HG03565 (cell line): ENCODE measurements at regions not wholly inside any gene's neighbourhood (a gene's known extent, or its start where the extent isn't known, plus 50 kb on each side); places are given as distances from the start of the nearest gene placed in this dataset.
A peak's percentile ranks its signal among the peaks of the same experiment; 100 is the strongest.
"Not testable (repeated sequence)": the region's sequence is repeated elsewhere in the genome, so short reads cannot be mapped to it uniquely, and the experiment has no call there.

Experiments
- ATAC-seq: cut with Tn5 transposase; IDR thresholded peaks from one replicate; pipeline ENCODE4 v1.9.1; 2021; ENCODE audit warnings: mild to moderate bottlenecking, moderate library complexity; ENCODE audit not compliant: unreplicated experiment

DNA sequence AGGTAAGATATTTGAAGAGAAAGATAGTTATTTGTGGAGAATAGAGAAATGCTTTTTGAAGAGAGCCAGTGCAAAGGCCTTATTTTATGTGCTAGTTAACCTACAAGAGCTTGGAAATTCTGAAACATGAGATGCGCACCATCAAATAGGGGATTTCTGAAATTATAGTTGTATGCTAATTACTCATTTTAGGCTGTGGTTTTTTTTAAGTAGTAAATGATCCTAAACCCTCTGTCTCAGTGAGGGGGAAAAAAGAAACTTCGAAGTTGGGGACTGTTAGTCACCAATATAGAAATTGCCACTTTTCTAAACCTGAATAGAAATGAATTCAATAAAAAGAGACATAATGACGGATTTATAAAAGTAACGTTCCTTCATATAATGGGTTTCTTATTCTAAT lies 119.3 kb upstream of the MDFIC start:
- no peak for ATAC-seq

GRCh38 chr7:114806590-114807162 lies 115.2 kb upstream of the MDFIC start:
- no peak for ATAC-seq

- ATAC-seq = no peak
These were observed 109.3 kb upstream of the MDFIC start for GRCh38 chr7:114812570-114812969.

DNA sequence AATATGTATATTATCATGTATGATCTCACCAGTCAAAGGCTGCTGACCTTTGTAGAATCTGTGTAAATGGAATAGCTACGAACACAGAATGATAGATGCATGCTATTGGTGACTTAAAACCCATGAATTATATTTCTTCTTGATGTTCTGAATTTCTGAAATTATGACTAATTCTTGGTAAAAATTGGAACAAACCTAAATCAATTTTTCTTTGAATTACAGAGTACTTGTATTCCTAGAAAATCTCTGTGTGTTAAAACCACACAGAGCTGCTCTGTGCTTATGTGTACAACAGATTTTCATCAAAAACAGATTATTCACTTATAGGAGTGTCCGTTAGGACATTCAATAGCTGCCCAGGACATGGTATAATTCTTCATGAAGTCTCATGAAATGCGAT lies 108.3 kb upstream of the MDFIC start:
- no peak for ATAC-seq

DNA sequence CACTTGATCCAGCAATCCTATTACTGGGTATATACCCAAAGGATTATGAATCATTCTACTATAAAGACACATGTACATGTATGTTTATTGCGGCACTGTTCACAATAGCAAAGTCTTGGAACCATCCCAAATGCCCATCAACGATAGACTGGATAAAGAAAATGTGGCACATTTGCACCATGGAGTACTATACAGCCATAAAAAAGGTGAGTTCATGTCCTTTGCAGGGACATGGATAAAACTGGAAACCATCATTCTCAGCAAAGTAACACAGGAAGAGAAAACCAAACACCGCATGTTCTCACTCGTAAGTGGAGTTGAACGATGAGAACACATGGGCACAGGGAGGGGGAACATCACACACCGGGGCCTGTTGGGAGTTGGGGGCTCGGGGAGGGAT lies 104.9 kb upstream of the MDFIC start:
- ATAC-seq = not testable (repeated sequence)

DNA sequence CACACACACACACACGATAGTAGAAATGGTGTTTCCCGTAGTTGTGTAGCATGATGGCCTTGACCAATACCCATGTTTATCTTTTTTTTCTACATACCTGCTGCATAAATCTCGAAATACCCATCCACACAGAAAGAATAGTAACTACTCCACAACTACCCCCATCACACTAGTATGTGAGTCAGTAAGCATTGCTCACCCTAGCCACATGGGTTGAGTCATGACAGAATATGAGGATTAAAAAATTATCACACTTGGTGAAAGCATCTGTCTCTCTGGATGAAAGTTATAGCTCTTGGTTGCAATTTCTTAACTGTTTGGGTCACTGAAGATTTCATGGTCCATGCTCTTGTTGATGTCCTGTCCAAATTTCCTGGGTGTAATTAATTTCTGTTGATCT lies 103.4 kb upstream of the MDFIC start:
- no peak for ATAC-seq

DNA sequence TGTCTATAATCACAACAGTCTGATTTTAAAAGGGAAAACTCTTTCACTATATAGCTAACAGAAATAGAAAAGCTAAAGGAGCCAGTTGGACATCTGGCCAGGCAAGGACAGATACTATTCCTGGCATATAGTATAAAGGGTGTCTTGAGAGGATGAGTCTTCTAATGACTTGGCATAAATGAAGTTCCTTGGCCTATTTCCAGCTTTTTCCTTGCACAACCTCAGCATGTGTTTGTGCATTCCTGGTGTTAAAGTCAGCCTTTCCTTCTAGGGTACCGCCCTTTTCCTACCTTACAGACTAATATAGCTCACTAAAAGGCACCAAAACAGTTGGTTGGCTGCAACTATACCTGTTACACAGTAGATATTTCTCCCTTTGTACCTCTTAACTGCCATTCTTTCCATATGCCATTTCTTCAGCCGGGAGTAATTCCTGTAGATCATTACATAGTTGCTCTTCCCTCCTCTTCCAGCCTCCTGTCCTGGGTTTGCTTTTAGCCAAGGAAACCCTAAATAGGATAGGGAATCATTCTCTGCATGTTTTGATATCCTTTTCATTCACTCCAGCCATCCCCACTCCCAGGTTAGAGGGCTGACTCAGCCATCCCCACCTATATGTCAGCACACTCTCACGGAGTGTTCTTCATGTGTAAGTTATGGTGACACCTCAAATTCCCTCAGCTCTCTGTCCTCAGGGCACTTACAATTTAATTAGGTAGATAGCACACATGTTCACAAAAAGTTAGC lies 102.1 kb upstream of the MDFIC start:
- no peak for ATAC-seq

DNA sequence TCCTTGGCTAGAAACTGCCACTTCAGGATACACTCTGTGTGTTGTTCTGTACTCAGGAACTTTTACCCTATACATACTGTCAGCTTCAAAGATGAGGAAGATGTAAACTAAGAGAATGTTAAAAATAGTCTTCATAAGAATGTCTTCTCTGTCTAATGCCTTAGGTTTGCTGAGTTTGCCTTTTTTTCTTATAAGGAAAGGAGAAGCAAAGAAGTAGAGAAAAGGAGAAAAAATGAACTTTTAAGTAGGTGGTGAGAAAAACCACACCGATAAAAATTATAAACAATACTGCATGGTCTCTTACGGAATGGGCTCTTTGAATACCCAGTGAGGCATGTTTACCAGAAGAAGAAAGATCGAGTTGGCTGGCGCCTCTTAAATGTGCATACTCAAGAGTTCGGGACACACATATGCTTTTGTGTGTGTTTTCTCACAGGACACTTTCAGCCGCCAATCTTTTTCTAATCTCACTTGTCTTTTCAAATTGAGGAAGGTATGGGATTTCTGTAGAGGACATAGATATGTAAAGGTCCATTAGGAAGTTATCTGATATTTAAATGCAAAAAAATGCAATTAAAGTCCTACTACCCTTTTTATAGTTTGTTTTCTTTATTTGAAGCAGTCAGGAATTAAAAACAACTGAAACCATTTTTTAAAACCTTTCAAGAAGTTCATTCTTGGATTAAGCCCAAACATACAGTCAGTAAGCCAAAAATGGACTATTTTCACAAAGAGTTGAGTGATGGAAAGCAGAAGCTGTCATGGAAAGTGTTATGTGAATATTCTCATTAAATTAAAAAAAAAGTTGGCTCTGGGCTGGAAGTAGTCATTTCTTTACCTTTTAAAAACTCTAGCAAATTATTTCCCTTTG lies 100.6 kb upstream of the MDFIC start:
- no peak for ATAC-seq

- no peak for ATAC-seq
These were observed 99.8 kb upstream of the MDFIC start for GRCh38 chr7:114822131-114822530.

DNA sequence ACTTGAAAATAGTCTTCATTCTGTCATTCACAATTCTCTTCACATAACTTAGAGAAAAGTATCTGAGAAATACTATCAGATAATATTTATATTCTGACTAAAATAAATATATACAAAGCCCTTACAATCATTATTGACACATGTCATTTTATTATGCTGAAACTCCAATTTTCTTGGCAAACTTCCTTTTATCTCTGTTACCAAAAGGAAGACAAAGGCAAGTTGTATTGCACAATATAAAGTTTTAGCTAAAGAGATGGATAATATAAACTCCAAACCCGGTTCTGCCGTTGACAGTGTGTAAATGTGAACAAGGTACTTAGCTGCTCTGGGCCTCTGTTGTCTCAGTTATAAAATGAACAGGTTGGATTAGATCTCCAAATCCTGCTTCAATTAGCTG lies 99.0 kb upstream of the MDFIC start:
- ATAC-seq = no peak

- ATAC-seq = no peak
These were observed 98.6 kb upstream of the MDFIC start for GRCh38 chr7:114823290-114823689.

- no peak for ATAC-seq
These were observed 96.4 kb upstream of the MDFIC start for GRCh38 chr7:114825423-114825951.

- ATAC-seq = no peak
These were observed 90.9 kb upstream of the MDFIC start for GRCh38 chr7:114830952-114831351.

DNA sequence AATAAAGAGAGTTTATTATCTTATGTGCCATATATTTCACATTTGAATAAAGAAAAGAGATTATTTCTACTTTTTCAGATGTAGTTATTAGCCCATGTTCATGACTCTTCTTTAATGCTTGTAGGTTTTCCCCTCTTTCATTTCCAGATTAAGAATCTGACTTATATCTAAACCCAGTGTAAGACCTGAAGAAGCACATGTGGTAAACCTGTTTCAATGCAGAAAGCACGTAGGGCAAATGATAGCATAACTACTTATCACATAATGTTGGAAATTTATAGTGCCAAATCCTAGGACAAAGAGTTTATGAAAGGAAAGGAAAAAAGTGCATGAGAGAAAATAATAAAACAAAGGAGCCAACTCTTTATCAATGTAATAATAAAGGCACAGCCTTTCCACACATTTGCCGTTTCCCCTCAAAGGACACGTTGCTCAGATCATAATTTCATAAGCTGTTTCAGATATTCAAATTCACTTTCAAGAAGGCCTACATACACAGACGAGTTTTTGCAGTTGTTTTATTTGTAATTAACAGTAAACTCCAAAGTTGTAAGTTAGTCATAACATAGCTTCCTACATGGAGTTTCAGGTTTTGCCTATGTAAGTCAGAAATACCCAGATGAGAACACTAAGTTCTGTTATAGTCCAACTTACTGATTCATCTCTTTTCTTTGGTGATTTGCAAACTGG lies 88.8 kb upstream of the MDFIC start:
- peak; percentile 89 for ATAC-seq

DNA sequence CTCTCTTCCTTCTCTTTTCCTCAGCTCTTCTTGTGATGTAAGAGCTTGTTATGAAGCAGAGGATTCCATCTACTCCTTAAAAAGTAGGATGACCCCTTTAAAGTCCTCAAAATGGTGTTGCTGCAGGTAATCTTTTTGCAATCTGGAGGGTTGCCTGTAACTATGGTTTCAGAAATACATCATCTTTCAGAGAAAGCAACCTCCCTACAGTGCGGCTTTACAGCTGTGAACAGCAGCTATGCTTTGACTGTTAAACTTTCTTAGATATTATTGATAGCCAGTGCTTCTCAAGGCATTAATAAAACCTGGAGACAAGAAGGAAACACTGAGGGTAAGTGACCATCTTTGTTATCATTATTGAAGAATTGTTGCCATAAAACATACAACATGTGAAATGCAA lies 86.6 kb upstream of the MDFIC start:
- ATAC-seq = no peak

GRCh38 chr7:114835861-114836260 lies 86.0 kb upstream of the MDFIC start:
- no peak for ATAC-seq

DNA sequence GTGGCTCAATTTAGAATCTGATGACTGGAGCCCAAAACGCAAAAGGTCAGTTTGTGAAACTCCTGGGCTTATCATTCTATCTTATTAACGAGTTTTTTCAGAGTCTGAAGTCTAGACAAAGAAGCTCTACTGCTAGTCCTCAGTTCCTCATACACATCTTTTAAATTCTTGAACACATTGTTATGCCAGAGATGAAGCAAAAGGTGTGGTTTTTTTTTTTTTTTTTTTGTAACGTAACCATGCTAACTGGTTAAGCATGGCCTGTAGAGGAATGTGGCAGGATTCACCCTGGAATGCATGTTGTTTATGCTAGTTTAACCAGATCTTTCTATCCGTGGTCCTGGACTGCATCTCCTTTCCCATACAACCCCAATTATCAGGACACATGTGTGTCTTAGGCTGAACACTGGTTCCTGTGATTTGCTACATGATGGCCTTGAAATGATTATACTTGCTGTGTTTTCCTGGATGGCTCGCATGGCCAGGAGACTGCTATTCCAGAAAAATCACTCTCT lies 79.3 kb upstream of the MDFIC start:
- ATAC-seq = no peak

DNA sequence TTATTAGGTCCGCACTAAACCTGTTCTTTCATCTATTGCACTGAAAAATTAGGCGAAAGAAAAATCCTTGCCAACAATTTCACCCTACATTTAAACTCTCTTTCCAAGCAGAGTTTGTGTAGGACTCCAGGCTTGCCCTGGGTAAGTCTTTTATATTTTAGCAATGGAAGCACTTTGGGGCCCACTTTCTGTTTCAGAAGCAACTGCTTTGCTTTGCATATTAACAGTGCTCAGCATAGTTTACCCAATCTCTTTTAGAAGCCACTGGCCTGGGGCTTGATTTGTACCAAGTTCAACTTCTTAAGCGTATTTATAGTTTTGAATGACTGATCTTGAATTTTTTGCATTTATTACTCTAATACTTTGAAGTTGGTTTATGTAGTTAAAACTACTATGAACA lies 78.8 kb upstream of the MDFIC start:
- no peak for ATAC-seq

DNA sequence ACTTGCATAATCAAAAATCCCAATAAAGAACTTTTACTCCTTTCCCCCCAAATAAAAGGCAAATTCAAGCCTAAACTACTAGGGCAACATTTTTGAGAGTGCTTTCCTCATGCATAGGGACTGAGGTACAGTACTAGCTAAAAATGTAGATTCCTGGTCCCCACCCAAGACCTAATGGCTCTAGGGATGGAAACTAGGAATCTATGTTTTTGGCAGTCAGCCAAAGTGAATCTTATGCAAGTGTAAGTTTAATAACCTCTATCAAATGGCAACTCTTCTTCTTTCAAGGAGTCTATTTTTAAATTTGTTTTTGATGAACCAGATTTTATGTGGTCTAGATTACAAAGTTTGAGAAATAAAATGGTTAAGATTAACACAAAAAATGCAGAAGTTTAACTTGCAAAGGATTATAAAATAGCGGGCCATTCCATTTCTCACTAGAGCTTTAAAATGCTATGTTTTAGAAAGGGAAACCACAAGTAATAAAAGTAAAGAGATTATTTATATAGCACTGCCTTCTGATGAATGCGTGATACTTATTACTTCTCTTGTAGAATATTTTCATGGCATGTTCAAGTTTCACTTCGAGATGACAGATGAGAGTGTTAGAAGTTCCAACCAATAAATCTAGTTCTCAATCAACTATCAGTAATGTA lies 70.4 kb upstream of the MDFIC start:
- no peak for ATAC-seq

DNA sequence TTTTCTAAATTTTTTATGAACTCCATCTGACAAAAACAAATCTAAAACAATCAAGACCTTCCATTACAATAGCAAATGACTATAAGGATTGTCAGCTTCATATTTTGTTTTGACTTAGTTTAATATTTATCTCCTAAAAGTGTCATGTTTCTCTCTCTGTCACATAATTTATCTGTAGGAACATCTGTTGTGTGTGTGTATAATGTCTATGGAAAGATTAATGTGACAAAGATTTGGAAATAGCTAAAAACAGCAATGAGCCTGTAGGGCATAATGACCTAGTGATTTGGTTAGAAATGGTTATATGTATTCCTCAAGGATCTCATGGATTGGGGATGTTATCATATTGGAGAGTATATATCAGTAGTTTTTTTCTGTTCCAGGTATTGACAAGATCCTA lies 69.6 kb upstream of the MDFIC start:
- ATAC-seq = no peak
